Peyer's patch (tissue), 4 donors: ENCODE measurements at regions not wholly inside any gene's neighbourhood (a gene's known extent, or its start where the extent isn't known, plus 50 kb on each side); places are given as distances from the start of the nearest gene placed in this dataset.
"Not testable (repeated sequence)": the region's sequence is repeated elsewhere in the genome, so short reads cannot be mapped to it uniquely, and the experiment has no call there.

ENCODE experiments used
- DNase-seq, 3 donors: peaks; one replicate each; pipeline ENCODE4 v3.0.0-alpha.2; 2017 to 2019
- H3K27ac ChIP-seq, 4 donors: fragments of 200-600 bp; sonication (generic); one replicate each; pipeline ENCODE4 v1.5.1; 2016 to 2019
- H3K27me3 ChIP-seq, 2 donors: fragments of 200-600 bp; sonication (generic); one replicate each; pipeline ENCODE4 v1.5.1; 2019
- H3K36me3 ChIP-seq, 3 donors: fragments of 200-600 bp; sonication (generic); one replicate each; pipeline ENCODE4 v1.5.1; 2016 to 2019
- H3K4me1 ChIP-seq, 4 donors: fragments of 200-600 bp; sonication (generic); one replicate each; pipeline ENCODE4 v1.5.1; 2016 to 2019
- H3K4me3 ChIP-seq, 4 donors: fragments of 200-600 bp; sonication (generic); 1 replicate in 3 of 4; 2 replicates in 1 of 4; pipeline ENCODE4 v1.5.1; 2016 to 2019; ENCODE audit warnings: mild to moderate bottlenecking in 1 of 4
- H3K9me3 ChIP-seq, 4 donors: fragments of 200-600 bp; sonication (generic); one replicate each; pipeline ENCODE4 v1.5.1; 2016 to 2019; ENCODE audit warnings: mild to moderate bottlenecking in 1 of 4
- POLR2A ChIP-seq, 2 donors: fragments of 450-650 bp; IDR thresholded peaks; one replicate each; pipeline ENCODE4 v1.5.1; 2017; ENCODE audit warnings: antibody characterized with exemption in 2 of 2, mild to moderate bottlenecking in 2 of 2, moderate library complexity in 2 of 2
- TF ChIP-seq, protein P1 (sequence below), 6 experiments: fragments of 450-650 bp in 4 of 6; fragments of 200-600 bp in 2 of 6; sonication (generic) in 1 of 6; IDR thresholded peaks; one replicate each; pipeline ENCODE4 v1.5.1; 2017 to 2019; ENCODE audit warnings: antibody characterized with exemption in 6 of 6, mild to moderate bottlenecking in 3 of 6, moderate library complexity in 1 of 6

DNA sequence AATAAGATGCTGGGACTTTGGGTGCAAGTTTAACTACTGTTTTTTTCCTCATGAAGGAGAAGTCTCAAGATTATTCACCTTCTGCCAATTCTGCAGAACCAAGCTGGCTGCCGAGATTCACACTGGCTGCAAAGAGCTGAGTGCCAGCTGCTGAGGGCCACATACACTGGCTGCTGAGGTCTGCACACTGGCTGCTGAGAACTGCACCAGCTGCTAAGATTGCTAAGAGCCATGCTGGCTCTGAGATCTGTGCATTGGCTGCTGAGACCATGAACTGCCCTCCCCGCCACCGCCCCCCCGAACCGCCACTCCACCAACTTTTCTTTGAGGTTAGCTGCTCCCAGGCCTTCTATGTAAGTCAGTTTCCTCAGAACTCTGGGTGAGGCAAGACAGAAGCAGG, 330.3 kb downstream of the CBLL2 start:
- Histone ChIP-seq H3K4me1 (no peaks in the 10 kb centered on the region), H3K4me3 (no peak overlapping the region), H3K36me3 (no peaks in the 10 kb centered on the region), H3K9me3 (no peaks in the 10 kb centered on the region), H3K27ac (no peak overlapping the region), H3K27me3 (no peaks in the 10 kb centered on the region)
- TF ChIP-seq, protein P1, sequence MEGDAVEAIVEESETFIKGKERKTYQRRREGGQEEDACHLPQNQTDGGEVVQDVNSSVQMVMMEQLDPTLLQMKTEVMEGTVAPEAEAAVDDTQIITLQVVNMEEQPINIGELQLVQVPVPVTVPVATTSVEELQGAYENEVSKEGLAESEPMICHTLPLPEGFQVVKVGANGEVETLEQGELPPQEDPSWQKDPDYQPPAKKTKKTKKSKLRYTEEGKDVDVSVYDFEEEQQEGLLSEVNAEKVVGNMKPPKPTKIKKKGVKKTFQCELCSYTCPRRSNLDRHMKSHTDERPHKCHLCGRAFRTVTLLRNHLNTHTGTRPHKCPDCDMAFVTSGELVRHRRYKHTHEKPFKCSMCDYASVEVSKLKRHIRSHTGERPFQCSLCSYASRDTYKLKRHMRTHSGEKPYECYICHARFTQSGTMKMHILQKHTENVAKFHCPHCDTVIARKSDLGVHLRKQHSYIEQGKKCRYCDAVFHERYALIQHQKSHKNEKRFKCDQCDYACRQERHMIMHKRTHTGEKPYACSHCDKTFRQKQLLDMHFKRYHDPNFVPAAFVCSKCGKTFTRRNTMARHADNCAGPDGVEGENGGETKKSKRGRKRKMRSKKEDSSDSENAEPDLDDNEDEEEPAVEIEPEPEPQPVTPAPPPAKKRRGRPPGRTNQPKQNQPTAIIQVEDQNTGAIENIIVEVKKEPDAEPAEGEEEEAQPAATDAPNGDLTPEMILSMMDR (IDR thresholded peaks at IDR 0.05), result no peak
- TF ChIP-seq POLR2A (IDR thresholded peaks at IDR 0.05), result no peak
- DNase-seq, result no peak

DNA sequence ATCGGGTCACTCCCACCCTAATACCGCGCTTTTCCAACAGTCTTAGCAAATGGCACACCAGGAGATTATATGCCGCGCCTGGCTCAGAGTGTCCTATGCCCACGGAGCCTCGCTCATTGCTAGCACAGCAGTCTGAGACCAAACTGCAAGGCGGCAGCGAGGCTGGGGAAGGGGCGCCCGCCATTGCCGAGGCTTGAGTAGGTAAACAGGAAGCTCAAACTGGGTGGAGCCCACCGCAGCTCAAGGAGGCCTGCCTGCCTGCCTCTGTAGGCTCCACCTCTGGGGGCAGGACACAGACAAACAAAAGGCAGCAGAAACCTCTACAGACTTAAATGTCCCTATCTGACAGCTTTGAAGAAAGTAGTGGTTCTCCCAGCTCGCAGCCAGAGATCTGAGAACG, 336.7 kb downstream of the CBLL2 start:
- not testable (repeated sequence) for H3K27ac ChIP-seq, H3K27me3 ChIP-seq, H3K4me1 ChIP-seq, H3K4me3 ChIP-seq, H3K9me3 ChIP-seq, H3K36me3 ChIP-seq, DNase-seq

DNA sequence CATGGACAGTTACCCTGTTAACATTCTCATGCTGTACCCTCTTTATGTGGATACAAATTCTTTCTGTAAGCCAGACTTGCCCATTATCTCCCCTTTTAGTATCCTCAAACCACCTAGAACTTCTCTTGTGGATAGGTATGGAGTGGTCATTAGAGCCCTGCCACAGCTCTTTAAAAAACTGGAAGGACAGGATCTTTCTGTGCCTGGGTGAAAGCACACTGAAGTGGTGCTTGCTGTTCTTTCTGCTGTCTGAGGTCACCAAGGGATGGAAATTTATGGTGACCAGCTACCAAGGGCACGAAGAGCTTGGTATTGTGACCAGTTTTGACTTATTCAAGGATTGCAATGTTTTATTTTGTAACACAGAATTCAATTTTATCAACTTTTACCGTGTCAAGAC, 344.2 kb downstream of the CBLL2 start:
- no peaks in the 10 kb centered on the region for H3K36me3 ChIP-seq
- H3K27ac ChIP-seq, result no peak overlapping the region
- no peaks in the 10 kb centered on the region for H3K4me1 ChIP-seq
- no peaks in the 10 kb centered on the region for H3K27me3 ChIP-seq
- TF ChIP-seq POLR2A (IDR thresholded peaks at IDR 0.05), result no peak
- TF ChIP-seq, protein P1 (IDR thresholded peaks at IDR 0.05), result no peak
- DNase-seq, result no peak
- H3K4me3 ChIP-seq, result no peak overlapping the region
- H3K9me3 ChIP-seq, result no peaks in the 10 kb centered on the region

DNA sequence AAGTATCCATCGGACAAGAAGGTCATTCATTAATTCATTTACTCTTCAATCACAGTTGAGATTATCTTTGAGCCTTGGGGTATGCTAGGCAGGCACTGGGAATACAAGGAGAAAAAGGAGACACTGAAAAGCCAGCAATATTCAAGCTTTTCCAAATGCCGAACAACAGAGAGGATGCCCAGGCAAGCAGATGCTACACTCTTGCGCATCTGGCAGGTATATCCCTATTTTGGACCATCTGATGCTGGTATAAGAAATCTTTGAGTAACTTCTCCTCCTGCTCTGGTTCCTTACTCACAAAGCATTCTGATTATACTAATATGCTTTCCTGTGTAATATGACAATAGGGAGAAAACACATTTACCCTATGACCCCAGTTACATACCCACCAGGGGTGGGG, 354.9 kb downstream of the CBLL2 start:
- no peak for DNase-seq
- TF ChIP-seq, protein P1 (IDR thresholded peaks at IDR 0.05), result no peak
- TF ChIP-seq POLR2A (IDR thresholded peaks at IDR 0.05), result no peak
- H3K36me3 ChIP-seq, result no peaks in the 10 kb centered on the region
- H3K9me3 ChIP-seq, result no peaks in the 10 kb centered on the region
- no peaks in the 10 kb centered on the region for H3K27me3 ChIP-seq
- no peak overlapping the region for H3K4me3 ChIP-seq
- no peaks in the 10 kb centered on the region for H3K4me1 ChIP-seq
- H3K27ac ChIP-seq, result no peak overlapping the region

DNA sequence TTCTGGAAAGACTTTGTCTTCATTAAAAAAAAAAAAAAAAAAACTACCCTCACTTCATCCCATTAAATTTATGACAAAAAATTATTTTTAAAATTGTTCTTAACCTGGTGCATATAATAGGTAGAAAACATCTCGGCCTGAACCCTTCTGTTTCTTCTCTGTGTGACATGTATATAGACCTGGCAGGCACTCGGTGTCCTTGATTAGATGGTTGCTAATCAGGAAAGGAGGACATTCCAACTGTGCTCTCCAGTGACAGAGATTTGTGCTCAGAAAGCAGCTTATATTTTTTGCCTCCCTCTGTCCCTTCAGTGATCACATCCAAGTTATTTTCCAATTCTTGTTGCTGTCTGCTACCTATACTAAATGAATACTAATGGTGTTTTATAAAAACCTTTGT, 355.6 kb downstream of the CBLL2 start:
- no peak overlapping the region for H3K4me3 ChIP-seq
- no peaks in the 10 kb centered on the region for H3K9me3 ChIP-seq
- no peaks in the 10 kb centered on the region for H3K36me3 ChIP-seq
- H3K27ac ChIP-seq, result no peak overlapping the region
- H3K27me3 ChIP-seq, result no peaks in the 10 kb centered on the region
- DNase-seq, result no peak
- no peak for TF ChIP-seq POLR2A (IDR thresholded peaks at IDR 0.05)
- TF ChIP-seq, protein P1 (IDR thresholded peaks at IDR 0.05), result no peak
- H3K4me1 ChIP-seq, result no peaks in the 10 kb centered on the region

DNA sequence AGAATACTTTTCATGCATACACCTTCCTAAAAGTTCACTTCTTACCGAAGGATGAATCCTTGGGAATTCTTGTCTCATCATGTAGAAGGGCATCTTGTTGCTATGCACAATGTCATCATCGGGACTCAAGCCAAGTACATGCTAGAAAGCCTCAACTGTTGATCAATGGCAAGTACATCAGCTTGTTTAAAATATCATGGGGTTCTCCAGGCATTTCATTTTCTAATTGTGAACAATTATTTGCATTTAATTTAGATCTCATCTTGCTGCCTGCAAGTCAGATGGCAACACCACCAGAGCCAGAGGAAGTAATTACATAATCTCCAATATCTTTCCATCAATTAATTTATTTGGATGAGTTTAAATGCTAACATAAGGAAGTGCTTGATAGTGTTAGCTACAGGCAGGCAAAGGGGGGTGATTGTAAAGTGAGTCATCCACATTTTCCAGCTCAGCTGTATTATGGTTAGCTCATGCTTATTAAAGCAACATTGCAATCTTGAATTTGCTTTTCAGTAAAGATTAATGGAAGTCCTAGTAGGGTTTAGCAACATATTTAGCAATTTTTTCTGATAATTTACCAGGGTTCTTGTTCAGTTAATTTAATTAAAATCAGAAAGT, 356.5 kb downstream of the CBLL2 start:
- H3K4me3 ChIP-seq, result no peak overlapping the region
- H3K27ac ChIP-seq, result no peak overlapping the region
- no peaks in the 10 kb centered on the region for H3K36me3 ChIP-seq
- DNase-seq, result no peak
- no peak for TF ChIP-seq POLR2A (IDR thresholded peaks at IDR 0.05)
- TF ChIP-seq, protein P1 (IDR thresholded peaks at IDR 0.05), result no peak
- no peaks in the 10 kb centered on the region for H3K9me3 ChIP-seq
- H3K4me1 ChIP-seq, result no peaks in the 10 kb centered on the region
- no peaks in the 10 kb centered on the region for H3K27me3 ChIP-seq
